ENCODE measurements at regions not wholly inside any gene's neighbourhood (a gene's known extent, or its start where the extent isn't known, plus 50 kb on each side); places are given as distances from the start of the nearest gene placed in this dataset.
A peak's percentile ranks its signal among the peaks of the same experiment; 100 is the strongest.
"Not testable (repeated sequence)": the region's sequence is repeated elsewhere in the genome, so short reads cannot be mapped to it uniquely, and the experiment has no call there.

- no peak for DNase-seq (ENCODE audit: low spot score)
Measured at GRCh38 chr7:46071076-46071475, 150.0 kb upstream of the IGFBP3 start.

GRCh38 chr7:46068159-46068558 lies 147.1 kb upstream of the IGFBP3 start:
- DNase-seq (ENCODE audit: low spot score): no peak

- no peak for DNase-seq (ENCODE audit: low spot score)
Measured at GRCh38 chr7:46059308-46060020, 138.4 kb upstream of the IGFBP3 start.

- DNase-seq (ENCODE audit: low spot score): no peak
Measured at GRCh38 chr7:46058086-46058823, 137.2 kb upstream of the IGFBP3 start.

- no peak for DNase-seq (ENCODE audit: low spot score)
Measured at GRCh38 chr7:46054915-46055314, 133.8 kb upstream of the IGFBP3 start.

- DNase-seq (ENCODE audit: low spot score): no peak
Measured at GRCh38 chr7:46054272-46054671, 133.2 kb upstream of the IGFBP3 start.

GRCh38 chr7:46047581-46047980 lies 126.5 kb upstream of the IGFBP3 start:
- no peak for DNase-seq (ENCODE audit: low spot score)

- not testable (repeated sequence) for DNase-seq (ENCODE audit: low spot score)
Measured at GRCh38 chr7:46043338-46043737, 122.3 kb upstream of the IGFBP3 start.

- not testable (repeated sequence) for DNase-seq (ENCODE audit: low spot score)
Measured at GRCh38 chr7:46039813-46040212, 118.7 kb upstream of the IGFBP3 start.

- DNase-seq (ENCODE audit: low spot score): no peak
Measured at GRCh38 chr7:46035166-46035565, 114.1 kb upstream of the IGFBP3 start.

GRCh38 chr7:46034056-46034768 lies 113.1 kb upstream of the IGFBP3 start:
- peak; percentile 25 for DNase-seq (ENCODE audit: low spot score)

- no peak for DNase-seq (ENCODE audit: low spot score)
Measured at GRCh38 chr7:46033592-46033991, 112.5 kb upstream of the IGFBP3 start.

- no peak for DNase-seq (ENCODE audit: low spot score)
Measured at GRCh38 chr7:46032942-46033341, 111.9 kb upstream of the IGFBP3 start.

- DNase-seq (ENCODE audit: low spot score): no peak
Measured at GRCh38 chr7:46032353-46032752, 111.3 kb upstream of the IGFBP3 start.

- DNase-seq (ENCODE audit: low spot score): no peak
Measured at GRCh38 chr7:46029111-46029704, 108.1 kb upstream of the IGFBP3 start.

GRCh38 chr7:46028246-46028645 lies 107.2 kb upstream of the IGFBP3 start:
- no peak for DNase-seq (ENCODE audit: low spot score)

- no peak for DNase-seq (ENCODE audit: low spot score)
Measured at GRCh38 chr7:46026741-46027140, 105.7 kb upstream of the IGFBP3 start.

- no peak for DNase-seq (ENCODE audit: low spot score)
Measured at GRCh38 chr7:46024263-46024916, 103.3 kb upstream of the IGFBP3 start.

- no peak for DNase-seq (ENCODE audit: low spot score)
Measured at GRCh38 chr7:46022397-46022796, 101.3 kb upstream of the IGFBP3 start.

- no peak for DNase-seq (ENCODE audit: low spot score)
Measured at GRCh38 chr7:46015107-46015868, 94.2 kb upstream of the IGFBP3 start.

- DNase-seq (ENCODE audit: low spot score): no peak
Measured at GRCh38 chr7:46011501-46011900, 90.4 kb upstream of the IGFBP3 start.

All from AG08396 (cell line).